ENCODE measurements at regions not wholly inside any gene's neighbourhood (a gene's known extent, or its start where the extent isn't known, plus 50 kb on each side); places are given as distances from the start of the nearest gene placed in this dataset.
A peak's percentile ranks its signal among the peaks of the same experiment; 100 is the strongest.

- H3K4me1 ChIP-seq (replicated peaks; ENCODE audit: insufficient read depth): peaks cover 28% of the 10 kb centered on the region
- TF ChIP-seq CTCF (conservative IDR thresholded peaks at IDR 0.05) (no peak), EZH2 (IDR thresholded peaks at IDR 0.05; ENCODE audit: low read depth) (no peak)
- POLR2A ChIA-PET (ENCODE audit: unreplicated experiment): no interaction called here
- no peaks in the 10 kb centered on the region for H3K27me3 ChIP-seq (ENCODE audit: insufficient read depth, low read depth)
- H3K4me3 ChIP-seq: no peak overlapping the region
- DNase-seq: peak in 1 of 2 experiments; percentile 42
- peaks cover 20% of the 10 kb centered on the region for H3F3A ChIP-seq (ENCODE audit: insufficient read depth, low read depth)
- H3K36me3 ChIP-seq (ENCODE audit: low read depth): no peaks in the 10 kb centered on the region
- H3K4me2 ChIP-seq: no peak overlapping the region
- H3K27ac ChIP-seq: no peak overlapping the region
- H3K79me2 ChIP-seq (ENCODE audit: low read depth): no peaks in the 10 kb centered on the region
- intact Hi-C loops (cut with micrococcal nuclease; ENCODE audit: unreplicated experiment): loop anchor here (5.0 to 10.0 kb wide), 4 partner anchors 296 to 826 kb away; partner anchors contain the start of gene GATA3
- no peaks in the 10 kb centered on the region for H4K20me1 ChIP-seq (ENCODE audit: insufficient read depth)
- CTCF ChIA-PET: no interaction called here
- no peaks in the 10 kb centered on the region; the same call in 1 of the 2 replicates for H3K9me3 ChIP-seq (ENCODE audit: insufficient read depth, low read depth)
- no peak overlapping the region for H2AFZ ChIP-seq
- no peaks in the 10 kb centered on the region for H3K9me2 ChIP-seq (ENCODE audit: insufficient read depth)
- no TSS peak for BruUV-seq (replicated peaks)
These were observed 646.2 kb downstream of the GATA3 start for GRCh38 chr10:8700689-8701088.

- Histone ChIP-seq H3K27ac (peak overlapping the region; percentile 98), H3F3A (ENCODE audit: insufficient read depth, low read depth) (peaks cover 20% of the 10 kb centered on the region), H2AFZ (0 out of 2 replicates have a peak overlapping the region, but pooled peaks have one; percentile 31), H3K4me1 (replicated peaks; ENCODE audit: insufficient read depth) (peaks cover 38% of the 10 kb centered on the region), H3K4me3 (no peak overlapping the region), H3K9me2 (ENCODE audit: insufficient read depth) (no peaks in the 10 kb centered on the region), H4K20me1 (ENCODE audit: insufficient read depth) (no peaks in the 10 kb centered on the region), H3K9me3 (ENCODE audit: insufficient read depth, low read depth) (no peaks in the 10 kb centered on the region; the same call in 1 of the 2 replicates), H3K79me2 (ENCODE audit: low read depth) (no peaks in the 10 kb centered on the region), H3K36me3 (ENCODE audit: low read depth) (no peaks in the 10 kb centered on the region), H3K27me3 (ENCODE audit: insufficient read depth, low read depth) (no peaks in the 10 kb centered on the region), H3K4me2 (peak overlapping the region; percentile 51)
- intact Hi-C loops (cut with micrococcal nuclease; ENCODE audit: unreplicated experiment): loop anchor here (1.0 to 10.0 kb wide), 10 partner anchors 31 to 827 kb away; partner anchors contain the start of gene GATA3
- POLR2A ChIA-PET (ENCODE audit: unreplicated experiment): interaction anchor here (0.6 kb wide), 1 partner anchor 536 kb away, joined by 26 read pairs; no protein-coding TSS in a partner anchor
- CTCF ChIA-PET: no interaction called here
- no TSS peak for BruUV-seq (replicated peaks)
- no peak for TF ChIP-seq CTCF (conservative IDR thresholded peaks at IDR 0.05)
- no peak for TF ChIP-seq EZH2 (IDR thresholded peaks at IDR 0.05; ENCODE audit: low read depth)
- DNase-seq: no peak
These were observed 647.7 kb downstream of the GATA3 start for GRCh38 chr10:8702181-8702580.

- Histone ChIP-seq H3K4me3 (no peak overlapping the region), H3K9me3 (ENCODE audit: insufficient read depth, low read depth) (no peaks in the 10 kb centered on the region), H2AFZ (no peak overlapping the region), H3K79me2 (ENCODE audit: low read depth) (no peaks in the 10 kb centered on the region), H3F3A (ENCODE audit: insufficient read depth, low read depth) (peaks cover 20% of the 10 kb centered on the region), H3K4me2 (no peak overlapping the region), H3K27me3 (ENCODE audit: insufficient read depth, low read depth) (no peaks in the 10 kb centered on the region), H3K36me3 (ENCODE audit: low read depth) (no peaks in the 10 kb centered on the region), H4K20me1 (ENCODE audit: insufficient read depth) (no peaks in the 10 kb centered on the region), H3K4me1 (replicated peaks; ENCODE audit: insufficient read depth) (peaks cover 36% of the 10 kb centered on the region), H3K9me2 (ENCODE audit: insufficient read depth) (no peaks in the 10 kb centered on the region), H3K27ac (no peak overlapping the region)
- intact Hi-C loops (cut with micrococcal nuclease; ENCODE audit: unreplicated experiment): loop anchor here (10.0 kb wide), 3 partner anchors 301 to 831 kb away; no protein-coding TSS in a partner anchor
- POLR2A ChIA-PET (ENCODE audit: unreplicated experiment): no interaction called here
- CTCF ChIA-PET: no interaction called here
- no peak for TF ChIP-seq EZH2 (IDR thresholded peaks at IDR 0.05; ENCODE audit: low read depth)
- TF ChIP-seq CTCF (conservative IDR thresholded peaks at IDR 0.05): no peak
- BruUV-seq (replicated peaks): no TSS peak
- DNase-seq: no peak
These were observed 650.9 kb downstream of the GATA3 start for GRCh38 chr10:8705415-8705814.
